ENCODE measurements at regions not wholly inside any gene's neighbourhood (a gene's known extent, or its start where the extent isn't known, plus 50 kb on each side); places are given as distances from the start of the nearest gene placed in this dataset.

GRCh38 chr5:136600306-136600705 is 235.0 kb upstream of the TRPC7 start:
- intact Hi-C loops (cut with DNase I), result no loop called here

DNA sequence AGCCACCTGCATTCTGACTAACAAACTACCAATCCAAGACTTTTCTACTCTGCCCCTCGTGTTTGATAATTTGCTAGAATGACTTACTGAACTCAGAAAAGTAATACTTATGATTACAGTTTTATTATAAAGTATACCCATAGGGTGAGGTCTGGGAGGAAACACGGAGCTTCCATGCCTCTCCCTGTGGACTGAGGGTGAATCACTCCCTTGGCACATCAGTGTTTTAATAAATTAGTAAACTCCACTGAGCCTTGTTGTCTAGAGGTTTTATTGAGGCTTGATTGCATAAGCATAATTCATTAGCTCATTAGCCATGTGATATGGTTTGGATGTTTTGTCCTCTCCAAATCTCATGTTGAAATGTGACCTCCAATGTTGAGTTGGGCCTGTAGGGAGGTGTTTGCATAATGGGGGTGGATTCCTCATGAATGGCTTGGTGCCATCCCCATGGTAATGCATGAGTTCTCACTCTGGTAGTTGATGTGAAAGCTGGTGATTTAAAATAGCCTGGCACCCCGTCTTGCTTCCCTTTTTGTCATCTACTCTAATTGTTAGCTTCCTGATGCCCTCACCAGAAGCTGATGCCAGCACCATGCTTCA is 233.6 kb upstream of the TRPC7 start:
- intact Hi-C loops (cut with DNase I), result no loop called here
- Histone ChIP-seq H3K4me1 (no peaks in the 10 kb centered on the region), H3K27me3 (no peaks in the 10 kb centered on the region), H3K36me3 (no peaks in the 10 kb centered on the region), H3K4me3 (no peak overlapping the region), H3K27ac (no peak overlapping the region), H3K9me3 (no peaks in the 10 kb centered on the region)
- DNase-seq (no peak), ATAC-seq (no peak)
- TF ChIP-seq CTCF (IDR thresholded peaks at IDR 0.05), result no peak

More at GRCh38 chr5:136600306-136600705, 235.0 kb upstream of the TRPC7 start:
- H3K9me3 ChIP-seq, result no peaks in the 10 kb centered on the region
- no peaks in the 10 kb centered on the region for H3K4me1 ChIP-seq
- no peak for DNase-seq
- H3K36me3 ChIP-seq, result no peaks in the 10 kb centered on the region
- no peak overlapping the region for H3K27ac ChIP-seq
- H3K27me3 ChIP-seq, result no peaks in the 10 kb centered on the region
- TF ChIP-seq CTCF (IDR thresholded peaks at IDR 0.05), result no peak
- H3K4me3 ChIP-seq, result no peak overlapping the region
- ATAC-seq, result no peak

- no peaks in the 10 kb centered on the region for H3K4me1 ChIP-seq
- no peak for TF ChIP-seq CTCF (IDR thresholded peaks at IDR 0.05)
- H3K27ac ChIP-seq, result no peak overlapping the region
- intact Hi-C loops (cut with DNase I), result no loop called here
- H3K4me3 ChIP-seq, result no peak overlapping the region
- ATAC-seq (no peak), DNase-seq (no peak)
- H3K36me3 ChIP-seq, result no peaks in the 10 kb centered on the region
- no peaks in the 10 kb centered on the region for H3K27me3 ChIP-seq
- no peaks in the 10 kb centered on the region for H3K9me3 ChIP-seq
Measured at GRCh38 chr5:136594416-136594815, 229.1 kb upstream of the TRPC7 start.

DNA sequence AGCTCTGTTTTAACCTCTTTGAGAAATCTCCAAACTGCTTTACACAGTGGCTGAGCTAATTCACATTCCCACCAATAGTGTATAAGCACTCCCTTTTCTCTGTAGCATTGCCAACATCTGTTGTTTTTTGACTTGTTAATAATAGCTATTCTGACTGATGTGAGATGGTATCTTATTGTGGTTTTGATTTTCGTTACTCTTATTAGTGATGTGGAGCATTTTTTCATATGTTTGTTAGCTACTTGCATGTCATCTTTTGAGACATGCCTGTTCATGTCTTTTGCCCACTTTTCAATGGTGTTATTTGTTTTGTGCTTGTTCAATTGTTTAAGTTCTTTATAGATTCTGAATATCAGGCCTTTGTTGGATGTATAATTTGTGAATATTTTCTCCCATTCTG is 225.2 kb upstream of the TRPC7 start:
- no peak for DNase-seq
- no peak for TF ChIP-seq CTCF (IDR thresholded peaks at IDR 0.05)
- no peaks in the 10 kb centered on the region for H3K4me1 ChIP-seq
- no peaks in the 10 kb centered on the region for H3K36me3 ChIP-seq
- intact Hi-C loops (cut with DNase I), result no loop called here
- H3K27ac ChIP-seq, result no peak overlapping the region
- no peaks in the 10 kb centered on the region for H3K9me3 ChIP-seq
- no peak for ATAC-seq
- no peak overlapping the region for H3K4me3 ChIP-seq
- H3K27me3 ChIP-seq, result no peaks in the 10 kb centered on the region

GRCh38 chr5:136586196-136586595 is 220.9 kb upstream of the TRPC7 start:
- H3K9me3 ChIP-seq, result no peaks in the 10 kb centered on the region
- no peak for DNase-seq
- TF ChIP-seq CTCF (IDR thresholded peaks at IDR 0.05), result no peak
- H3K36me3 ChIP-seq, result no peaks in the 10 kb centered on the region
- intact Hi-C loops (cut with DNase I), result no loop called here
- no peaks in the 10 kb centered on the region for H3K4me1 ChIP-seq
- H3K27ac ChIP-seq, result no peak overlapping the region
- no peak for ATAC-seq
- no peak overlapping the region for H3K4me3 ChIP-seq
- no peaks in the 10 kb centered on the region for H3K27me3 ChIP-seq

GRCh38 chr5:136584474-136584873 is 219.1 kb upstream of the TRPC7 start:
- TF ChIP-seq CTCF (IDR thresholded peaks at IDR 0.05), result no peak
- ATAC-seq (no peak), DNase-seq (no peak)
- H3K9me3 ChIP-seq, result no peaks in the 10 kb centered on the region
- H3K4me1 ChIP-seq, result no peaks in the 10 kb centered on the region
- H3K27me3 ChIP-seq, result no peaks in the 10 kb centered on the region
- no peak overlapping the region for H3K27ac ChIP-seq
- intact Hi-C loops (cut with DNase I), result no loop called here
- no peaks in the 10 kb centered on the region for H3K36me3 ChIP-seq
- no peak overlapping the region for H3K4me3 ChIP-seq
